Activated T-helper 9 cell treated with anti-CD3 and anti-CD28 coated beads, Interleukin-2, amount 50 U/mL, for 16 hours (primary cell): ENCODE measurements at regions not wholly inside any gene's neighbourhood (a gene's known extent, or its start where the extent isn't known, plus 50 kb on each side); places are given as distances from the start of the nearest gene placed in this dataset.
"Not testable (repeated sequence)": the region's sequence is repeated elsewhere in the genome, so short reads cannot be mapped to it uniquely, and the experiment has no call there.

Experiments
- DNase-seq: peaks from one replicate; pipeline ENCODE4 v3.0.0-alpha.2; 2020; ENCODE audit warnings: low read depth

GRCh38 chr1:184183919-184184318, 132.4 kb downstream of the TSEN15 start:
- DNase-seq = no peak

DNA sequence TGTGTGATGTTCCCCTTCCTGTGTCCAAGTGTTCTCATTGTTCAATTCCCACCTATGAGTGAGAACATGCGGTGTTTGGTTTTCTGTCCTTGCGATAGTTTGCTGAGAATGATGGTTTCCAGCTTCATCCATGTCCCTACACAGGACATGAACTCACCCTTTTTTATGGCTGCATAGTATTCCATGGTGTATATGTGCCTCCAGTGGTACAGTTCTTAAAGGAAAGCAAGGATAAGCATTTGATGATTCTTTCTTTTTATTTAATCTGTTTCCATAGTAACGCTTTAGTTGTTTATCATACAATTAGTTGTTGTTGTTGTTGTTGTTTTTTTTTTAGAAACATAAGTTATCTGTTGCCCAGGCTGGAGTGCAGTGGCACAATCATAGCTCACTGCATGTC, 133.1 kb downstream of the TSEN15 start:
- not testable (repeated sequence) for DNase-seq

DNA sequence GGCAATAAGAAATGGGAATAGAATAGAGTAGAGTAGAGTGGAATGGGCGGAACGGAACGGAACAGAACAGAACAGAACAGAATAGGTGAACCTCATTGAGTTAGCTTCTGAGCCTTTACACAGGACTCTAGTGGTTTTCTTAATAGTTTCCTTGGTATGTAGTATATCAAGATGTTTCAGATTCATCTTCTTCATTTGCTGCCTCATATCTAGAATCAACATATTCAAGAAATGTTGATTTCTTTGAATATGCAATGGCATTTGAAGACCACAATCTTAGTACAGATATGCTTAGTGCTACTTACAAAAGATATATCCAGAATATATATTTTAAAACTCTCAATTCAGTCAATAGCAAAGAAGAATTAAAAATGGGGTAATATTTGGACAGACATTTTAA, 133.8 kb downstream of the TSEN15 start:
- DNase-seq = no peak

DNA sequence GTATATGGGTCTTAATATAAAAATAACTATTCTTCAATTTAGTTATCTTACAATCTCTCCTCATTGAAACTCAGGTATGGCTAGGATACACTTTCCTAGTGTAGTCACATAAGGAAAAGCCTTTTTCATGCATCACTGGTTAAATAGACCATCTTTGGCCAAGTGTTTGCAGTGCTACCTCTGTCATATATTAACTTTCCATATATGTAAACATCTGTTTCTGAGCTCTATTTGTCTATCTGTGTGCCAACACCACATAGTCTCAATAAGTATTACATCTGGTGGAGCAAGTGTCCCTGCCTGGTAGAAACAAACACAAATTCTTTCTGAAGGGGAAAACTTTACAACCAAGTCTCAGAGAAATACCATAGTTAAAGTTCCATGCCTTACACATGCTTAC, 134.6 kb downstream of the TSEN15 start:
- DNase-seq = no peak

DNA sequence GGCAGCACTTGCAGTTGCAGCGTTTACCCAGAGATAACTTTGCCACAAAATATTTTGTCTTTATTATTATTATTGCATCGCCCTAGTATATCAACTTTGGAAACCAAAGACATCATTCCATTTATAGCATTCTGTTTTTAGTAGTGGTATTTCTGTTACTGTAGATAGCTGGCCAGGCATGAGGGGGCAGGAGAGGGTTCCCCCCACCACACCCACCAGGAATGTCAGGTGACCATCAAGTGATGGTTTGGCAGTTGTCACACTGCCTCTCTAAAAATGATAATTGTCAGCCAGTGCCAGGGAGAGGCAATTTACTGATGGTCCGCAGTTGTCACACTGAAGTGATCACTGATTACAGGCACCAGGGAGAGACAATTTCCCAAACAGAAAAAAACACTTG, 135.6 kb downstream of the TSEN15 start:
- DNase-seq = no peak

DNA sequence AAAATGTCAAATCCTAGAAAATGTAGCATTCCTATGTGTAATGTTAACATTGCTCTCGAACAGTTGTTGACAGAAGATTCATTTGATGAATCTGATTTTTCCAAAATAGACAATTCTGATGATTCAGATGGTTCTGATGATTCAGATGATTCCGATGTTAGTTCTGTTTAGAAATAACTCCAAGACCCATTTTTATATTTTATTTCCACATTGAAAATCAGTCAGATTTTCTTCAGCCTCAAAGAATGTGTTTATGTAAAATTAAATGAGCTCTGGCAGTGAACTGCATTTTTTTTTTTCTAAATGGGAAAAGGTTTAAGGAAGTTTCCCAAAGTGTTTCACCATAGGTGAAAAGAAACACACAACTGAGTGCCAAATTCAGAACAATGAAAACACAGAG, 136.5 kb downstream of the TSEN15 start:
- DNase-seq = no peak

- no peak for DNase-seq
These were observed 137.8 kb downstream of the TSEN15 start for GRCh38 chr1:184189361-184189760.

GRCh38 chr1:184190616-184191015, 139.1 kb downstream of the TSEN15 start:
- DNase-seq = no peak

- DNase-seq = no peak
These were observed 139.7 kb downstream of the TSEN15 start for GRCh38 chr1:184191181-184191621.

- no peak for DNase-seq
These were observed 141.3 kb downstream of the TSEN15 start for GRCh38 chr1:184192796-184193195.

DNA sequence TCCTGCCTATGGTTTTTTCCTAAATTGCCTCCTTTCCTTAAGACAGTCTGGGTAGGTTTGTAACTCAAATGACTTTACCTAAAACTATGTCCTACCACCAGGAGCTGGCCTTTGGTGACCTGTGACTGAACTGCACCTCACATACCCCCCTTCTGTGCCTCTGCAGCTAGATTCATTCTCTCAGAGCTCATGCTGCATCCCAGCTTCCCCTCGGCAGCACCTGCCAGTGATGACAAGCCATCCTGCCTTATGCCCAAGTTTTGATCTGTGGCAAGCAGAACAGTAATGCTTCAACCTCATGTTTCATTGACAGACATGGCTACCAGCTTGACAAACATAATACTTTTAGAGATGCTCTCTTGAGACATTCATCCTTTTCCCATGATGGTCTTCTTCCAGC, 141.9 kb downstream of the TSEN15 start:
- DNase-seq = no peak

DNA sequence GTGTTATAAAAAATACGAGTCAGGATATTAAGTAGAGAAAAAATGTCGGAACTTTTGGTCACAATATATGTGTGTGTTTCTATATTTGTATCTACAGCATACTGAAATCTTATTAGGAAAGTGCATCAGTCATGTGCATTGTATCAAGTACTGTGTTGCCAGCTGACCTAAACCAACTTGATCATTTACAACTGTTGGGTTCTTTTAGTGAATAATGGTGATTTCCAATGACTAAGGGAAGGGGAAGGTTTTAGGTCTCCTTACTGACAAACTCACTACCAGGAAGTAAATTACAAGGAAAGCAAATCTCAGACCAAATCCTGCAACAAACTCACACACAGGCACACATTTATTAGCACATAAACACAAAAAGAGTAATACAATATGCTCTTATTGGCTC, 142.7 kb downstream of the TSEN15 start:
- DNase-seq = no peak

- not testable (repeated sequence) for DNase-seq
These were observed 144.2 kb downstream of the TSEN15 start for GRCh38 chr1:184195722-184196121.

- no peak for DNase-seq
These were observed 146.3 kb downstream of the TSEN15 start for GRCh38 chr1:184197831-184198230.

- no peak for DNase-seq
These were observed 147.5 kb downstream of the TSEN15 start for GRCh38 chr1:184199036-184199435.

- DNase-seq = no peak
These were observed 148.0 kb downstream of the TSEN15 start for GRCh38 chr1:184199438-184200085.

GRCh38 chr1:184208622-184209021, 157.1 kb downstream of the TSEN15 start:
- DNase-seq = no peak

DNA sequence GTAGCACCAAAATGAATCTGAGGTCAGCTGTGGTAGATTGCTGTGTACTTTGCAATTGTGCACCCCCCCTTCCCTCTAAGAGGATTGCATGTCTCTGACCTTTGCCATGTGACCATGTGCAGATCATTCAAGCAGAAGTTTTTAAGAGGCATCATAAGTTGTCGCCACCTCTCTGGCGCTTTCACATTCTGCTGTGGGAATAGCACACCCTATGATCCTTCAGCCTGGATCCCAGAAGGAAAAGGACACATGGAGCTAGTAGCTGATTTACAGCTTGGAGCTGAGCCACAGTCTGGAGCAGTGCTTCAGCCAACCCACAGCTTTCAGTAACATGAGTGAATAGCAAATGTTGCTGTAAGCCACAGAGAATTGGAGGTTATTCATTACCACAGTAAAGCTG, 158.5 kb downstream of the TSEN15 start:
- DNase-seq = no peak

- DNase-seq = no peak
These were observed 159.3 kb downstream of the TSEN15 start for GRCh38 chr1:184210862-184211261.

GRCh38 chr1:184212649-184213314, 161.3 kb downstream of the TSEN15 start:
- DNase-seq = no peak

- DNase-seq = no peak
These were observed 162.6 kb downstream of the TSEN15 start for GRCh38 chr1:184214128-184214527.

DNA sequence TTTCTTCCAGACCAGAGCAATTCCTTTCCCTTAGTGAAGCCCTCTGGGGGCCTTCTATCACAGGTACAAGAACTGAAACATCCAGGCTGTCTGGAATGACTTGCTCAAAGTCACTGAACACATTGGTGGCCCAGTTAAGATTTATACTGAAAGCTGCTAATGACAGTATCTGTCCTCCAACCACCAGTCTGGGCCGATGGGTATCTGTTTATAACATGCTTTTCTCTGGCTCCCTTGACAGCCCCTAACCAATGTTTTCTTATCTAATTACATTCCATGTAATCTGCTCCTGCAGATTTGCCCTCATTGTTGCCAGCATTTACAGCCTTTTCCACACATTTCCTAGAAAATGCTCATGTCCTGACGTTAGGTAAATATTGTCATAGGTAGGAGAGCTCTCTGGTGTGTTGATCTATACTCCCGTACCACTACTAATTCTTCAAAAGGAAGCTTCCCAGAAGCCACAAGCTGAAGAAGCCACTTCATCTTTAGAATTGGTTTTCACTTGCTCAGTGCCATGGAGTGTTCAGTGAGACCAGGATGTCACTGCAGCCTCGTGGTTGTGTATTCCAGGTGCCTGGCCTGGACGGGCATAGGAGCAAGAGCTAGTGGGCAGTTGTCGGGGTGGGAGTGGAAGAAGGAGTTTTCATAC, 163.9 kb downstream of the TSEN15 start:
- no peak for DNase-seq

GRCh38 chr1:184218458-184219075, 167.0 kb downstream of the TSEN15 start:
- DNase-seq = no peak
